Karpas-422 (cell line): ENCODE measurements at regions not wholly inside any gene's neighbourhood (a gene's known extent, or its start where the extent isn't known, plus 50 kb on each side); places are given as distances from the start of the nearest gene placed in this dataset.

ENCODE experiments used
- DNase-seq: peaks from one replicate; pipeline ENCODE4 v3.0.0-alpha.2; 2015
- H2AFZ ChIP-seq: fragments of 200-600 bp; sonication (generic); 2 replicates; pipeline ENCODE4 v1.6.1; 2014; ENCODE audit warnings: antibody characterized with exemption, low read length, mixed read lengths
- H3K27ac ChIP-seq: fragments of 200-600 bp; sonication (generic); 2 replicates; pipeline ENCODE4 v1.5.1; 2014; ENCODE audit warnings: mild to moderate bottlenecking, low read length, moderate library complexity
- H3K27me3 ChIP-seq: fragments of 200-600 bp; sonication (generic); 2 replicates; pipeline ENCODE4 v1.6.1; 2014; ENCODE audit warnings: low read length, mixed read lengths
- H3K36me3 ChIP-seq: fragments of 200-600 bp; sonication (generic); 2 replicates; pipeline ENCODE4 v1.6.1; 2014; ENCODE audit warnings: low read length, mixed read lengths; ENCODE audit not compliant: insufficient read depth
- H3K4me1 ChIP-seq: fragments of 200-600 bp; sonication (generic); 2 replicates; pipeline ENCODE4 v1.6.1; 2014; ENCODE audit warnings: mild to moderate bottlenecking, low read length, mixed read lengths
- H3K4me2 ChIP-seq: fragments of 200-600 bp; sonication (generic); 2 replicates; pipeline ENCODE4 v1.6.1; 2014; ENCODE audit warnings: low read length, low read depth, mild to moderate bottlenecking; ENCODE audit not compliant: poor library complexity, severe bottlenecking
- H3K4me3 ChIP-seq: fragments of 200-600 bp; sonication (generic); 2 replicates; pipeline ENCODE4 v1.5.1; 2014; ENCODE audit warnings: mild to moderate bottlenecking, antibody characterized with exemption, low read length, mixed read lengths
- H3K79me2 ChIP-seq: fragments of 200-600 bp; sonication (generic); 2 replicates; pipeline ENCODE4 v1.6.1; 2014; ENCODE audit warnings: mild to moderate bottlenecking, low read length, mixed read lengths
- H3K9ac ChIP-seq: fragments of 200-600 bp; sonication (generic); 2 replicates; pipeline ENCODE4 v1.6.0; 2014; ENCODE audit warnings: low read length
- H3K9me2 ChIP-seq: fragments of 200-600 bp; sonication (generic), shearing (Covaris generic); replicated peaks from 2 replicates; pipeline ENCODE4 v1.6.0; 2014; ENCODE audit warnings: mild to moderate bottlenecking, low read length, moderate library complexity; ENCODE audit not compliant: insufficient read depth
- H3K9me3 ChIP-seq: fragments of 300-700, 200-600 bp; sonication (generic); 2 replicates; pipeline ENCODE4 v1.6.1; 2014; ENCODE audit warnings: low read length, mixed read lengths
- H4K20me1 ChIP-seq: fragments of 200-600 bp; sonication (generic); 2 replicates; pipeline ENCODE4 v1.6.1; 2014; ENCODE audit warnings: mild to moderate bottlenecking, antibody characterized with exemption, low read length, low read depth; ENCODE audit not compliant: insufficient read depth

DNA sequence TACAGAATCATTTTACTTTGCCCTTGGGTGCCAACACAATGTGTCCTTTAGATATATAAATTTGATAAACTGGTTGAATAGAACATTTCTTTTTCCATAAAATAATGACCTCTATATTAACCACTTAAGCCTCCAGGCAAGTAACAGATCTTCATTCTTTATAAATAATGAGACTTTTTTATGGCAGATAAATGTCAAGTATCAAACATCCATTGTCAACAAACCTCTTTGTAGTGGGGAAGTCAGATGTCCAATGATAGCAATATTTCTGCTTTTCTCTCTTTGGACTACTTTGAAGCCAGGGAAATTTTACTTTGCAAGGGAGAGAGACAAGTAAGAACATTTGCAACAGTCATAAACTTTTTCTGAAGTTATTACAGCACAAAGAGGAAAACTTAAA lies 841.2 kb downstream of the CDH8 start:
- H3K27me3 ChIP-seq, result no peaks in the 10 kb centered on the region
- no peak for DNase-seq
- no peaks in the 10 kb centered on the region for H3K79me2 ChIP-seq
- H3K4me3 ChIP-seq, result no peak overlapping the region
- H3K4me2 ChIP-seq, result no peak overlapping the region
- no peaks in the 10 kb centered on the region for H4K20me1 ChIP-seq
- no peaks in the 10 kb centered on the region for H3K9me2 ChIP-seq
- no peak overlapping the region for H3K9ac ChIP-seq
- no peaks in the 10 kb centered on the region for H3K36me3 ChIP-seq
- no peak overlapping the region for H3K27ac ChIP-seq
- H3K9me3 ChIP-seq, result peaks cover 21% of the 10 kb centered on the region
- no peaks in the 10 kb centered on the region for H3K4me1 ChIP-seq
- H2AFZ ChIP-seq, result no peak overlapping the region

GRCh38 chr16:61194573-61194972 lies 841.7 kb downstream of the CDH8 start:
- Histone ChIP-seq H3K4me1 (no peaks in the 10 kb centered on the region), H3K36me3 (no peaks in the 10 kb centered on the region), H3K4me2 (no peak overlapping the region), H4K20me1 (no peaks in the 10 kb centered on the region), H2AFZ (no peak overlapping the region), H3K9ac (no peak overlapping the region), H3K27ac (no peak overlapping the region), H3K27me3 (no peaks in the 10 kb centered on the region), H3K9me2 (no peaks in the 10 kb centered on the region), H3K79me2 (no peaks in the 10 kb centered on the region), H3K9me3 (peaks cover 21% of the 10 kb centered on the region), H3K4me3 (no peak overlapping the region)
- no peak for DNase-seq

- Histone ChIP-seq H3K4me1 (no peaks in the 10 kb centered on the region), H3K79me2 (no peaks in the 10 kb centered on the region), H3K27me3 (no peaks in the 10 kb centered on the region), H3K9me3 (peaks cover 28% of the 10 kb centered on the region), H3K9me2 (no peaks in the 10 kb centered on the region), H3K27ac (no peak overlapping the region), H3K4me3 (no peak overlapping the region), H3K36me3 (no peaks in the 10 kb centered on the region), H4K20me1 (no peaks in the 10 kb centered on the region), H2AFZ (no peak overlapping the region), H3K9ac (no peak overlapping the region), H3K4me2 (no peak overlapping the region)
- DNase-seq, result no peak
These were observed 853.8 kb downstream of the CDH8 start for GRCh38 chr16:61182391-61182790.

DNA sequence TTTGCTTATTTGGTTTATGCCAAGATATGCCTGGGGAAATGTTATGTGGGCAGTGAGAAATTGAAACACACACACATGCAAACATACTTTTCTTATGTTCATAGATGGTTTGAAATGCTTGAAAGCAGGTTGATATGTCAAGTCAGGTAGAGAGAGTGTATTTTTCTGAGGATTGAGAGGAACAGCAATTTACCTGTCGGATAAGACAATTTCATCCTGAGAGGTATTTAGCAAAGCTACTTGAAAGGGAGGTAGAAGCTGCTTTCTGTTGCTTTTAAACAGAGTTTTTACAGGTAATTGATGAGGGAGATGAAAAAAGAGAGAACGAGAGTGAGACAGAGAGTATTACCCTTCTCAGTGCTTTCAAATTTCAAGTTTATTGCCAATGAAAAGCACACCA lies 854.3 kb downstream of the CDH8 start:
- H3K9me3 ChIP-seq, result peaks cover 28% of the 10 kb centered on the region
- no peak overlapping the region for H3K27ac ChIP-seq
- H3K79me2 ChIP-seq, result no peaks in the 10 kb centered on the region
- no peaks in the 10 kb centered on the region for H3K36me3 ChIP-seq
- no peaks in the 10 kb centered on the region for H4K20me1 ChIP-seq
- H2AFZ ChIP-seq, result no peak overlapping the region
- no peak overlapping the region for H3K9ac ChIP-seq
- H3K4me1 ChIP-seq, result no peaks in the 10 kb centered on the region
- no peak for DNase-seq
- H3K4me2 ChIP-seq, result no peak overlapping the region
- no peaks in the 10 kb centered on the region for H3K27me3 ChIP-seq
- H3K4me3 ChIP-seq, result no peak overlapping the region
- no peaks in the 10 kb centered on the region for H3K9me2 ChIP-seq

DNA sequence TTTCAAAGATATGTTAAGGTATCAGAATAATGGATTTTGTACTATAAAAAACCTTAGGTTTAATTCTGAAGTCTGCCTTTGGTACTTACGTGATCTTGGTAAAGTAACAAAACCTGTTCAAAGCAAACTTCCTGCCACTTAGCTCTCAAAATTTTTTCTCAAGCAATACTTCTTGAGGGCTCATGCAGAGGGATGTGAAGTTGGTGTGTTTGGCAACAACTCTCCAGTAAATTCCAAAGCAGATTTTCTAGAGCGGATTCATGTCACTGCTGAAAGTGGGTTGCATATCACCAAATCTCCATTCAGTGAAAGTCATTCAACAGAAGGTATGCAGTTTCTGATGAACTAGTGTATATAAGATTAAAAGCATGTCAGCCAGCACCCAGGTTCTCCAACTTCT lies 856.7 kb downstream of the CDH8 start:
- Histone ChIP-seq H3K4me3 (no peak overlapping the region), H3K79me2 (no peaks in the 10 kb centered on the region), H3K9me2 (no peaks in the 10 kb centered on the region), H2AFZ (no peak overlapping the region), H3K27me3 (no peaks in the 10 kb centered on the region), H3K4me1 (no peaks in the 10 kb centered on the region), H3K9me3 (peaks cover 26% of the 10 kb centered on the region), H3K4me2 (no peak overlapping the region), H3K9ac (no peak overlapping the region), H3K27ac (no peak overlapping the region), H4K20me1 (no peaks in the 10 kb centered on the region), H3K36me3 (no peaks in the 10 kb centered on the region)
- no peak for DNase-seq

DNA sequence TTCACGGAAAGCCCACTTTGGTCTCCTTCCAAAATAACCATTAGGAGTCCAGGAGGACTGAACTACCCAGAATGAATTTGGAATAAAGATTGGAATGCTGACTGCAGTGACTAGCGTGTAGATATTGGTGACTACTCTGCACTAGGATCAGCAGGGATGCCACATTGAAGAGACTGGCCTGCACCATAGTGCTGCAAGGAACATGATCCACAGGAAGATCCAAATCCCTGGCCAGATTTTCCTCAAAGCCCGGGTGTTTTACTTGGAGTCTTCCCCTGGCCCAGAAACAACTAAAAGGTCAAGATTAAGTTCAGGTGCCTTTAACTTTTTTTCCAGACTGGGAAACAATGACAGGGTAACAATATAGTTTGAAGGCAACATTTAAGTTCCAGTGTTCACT lies 870.4 kb downstream of the CDH8 start:
- Histone ChIP-seq H3K36me3 (no peaks in the 10 kb centered on the region), H3K9me2 (no peaks in the 10 kb centered on the region), H3K4me3 (no peak overlapping the region), H4K20me1 (no peaks in the 10 kb centered on the region), H2AFZ (no peak overlapping the region), H3K4me1 (no peaks in the 10 kb centered on the region), H3K79me2 (no peaks in the 10 kb centered on the region), H3K4me2 (no peak overlapping the region), H3K9ac (no peak overlapping the region), H3K27ac (no peak overlapping the region), H3K27me3 (no peaks in the 10 kb centered on the region), H3K9me3 (peaks cover 12% of the 10 kb centered on the region; the same call in 1 of the 2 replicates)
- DNase-seq, result no peak

DNA sequence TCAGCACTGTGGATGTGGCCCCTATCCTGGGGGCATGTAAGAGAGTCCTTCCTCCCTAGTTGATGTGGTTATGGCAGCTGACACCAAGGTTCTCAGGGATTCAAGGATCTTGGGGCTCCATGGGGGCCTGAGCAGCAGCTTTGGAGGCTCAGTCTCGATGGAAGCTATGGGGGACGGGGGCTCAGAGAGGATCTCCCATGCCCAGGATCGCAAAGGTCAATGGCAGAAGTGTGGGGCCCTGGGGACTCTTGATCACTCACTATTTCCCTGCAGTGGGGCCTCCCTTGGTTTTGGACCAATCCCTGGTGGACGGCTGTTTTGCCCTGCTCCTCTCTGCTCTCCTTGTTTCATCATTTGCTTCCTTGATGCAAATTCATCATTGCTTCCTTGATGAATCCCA lies 885.9 kb downstream of the CDH8 start:
- H3K27ac ChIP-seq, result no peak overlapping the region
- H3K4me3 ChIP-seq, result no peak overlapping the region
- no peak overlapping the region for H2AFZ ChIP-seq
- H3K9ac ChIP-seq, result no peak overlapping the region
- no peak for DNase-seq
- H3K36me3 ChIP-seq, result no peaks in the 10 kb centered on the region
- H3K79me2 ChIP-seq, result no peaks in the 10 kb centered on the region
- no peaks in the 10 kb centered on the region for H3K27me3 ChIP-seq
- no peaks in the 10 kb centered on the region for H3K9me2 ChIP-seq
- no peaks in the 10 kb centered on the region for H4K20me1 ChIP-seq
- H3K4me1 ChIP-seq, result no peaks in the 10 kb centered on the region
- H3K4me2 ChIP-seq, result no peak overlapping the region
- peaks cover 6% of the 10 kb centered on the region; the same call in 1 of the 2 replicates for H3K9me3 ChIP-seq

DNA sequence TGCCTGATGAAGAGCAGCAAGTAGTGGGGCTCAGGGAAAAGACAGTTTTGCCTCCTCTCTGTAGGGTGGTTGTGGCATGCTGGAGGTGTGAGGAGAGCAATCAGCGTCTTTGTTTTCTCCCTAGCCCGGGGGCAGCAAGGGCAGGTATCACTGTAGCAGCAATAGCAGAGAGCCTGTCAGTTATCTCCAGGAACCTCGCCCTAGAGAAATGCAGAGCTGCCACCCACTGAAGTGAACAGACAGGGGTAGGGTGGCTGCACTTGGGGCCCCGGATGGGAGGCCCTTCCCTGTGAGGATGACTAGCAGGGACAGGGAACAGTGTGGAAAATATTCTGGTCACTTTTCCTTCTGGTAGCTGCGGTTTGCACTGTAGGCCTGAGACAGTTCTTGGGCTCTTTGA lies 886.5 kb downstream of the CDH8 start:
- H3K4me2 ChIP-seq, result no peak overlapping the region
- H3K4me1 ChIP-seq, result no peaks in the 10 kb centered on the region
- H3K27ac ChIP-seq, result no peak overlapping the region
- H3K27me3 ChIP-seq, result no peaks in the 10 kb centered on the region
- H3K9me2 ChIP-seq, result no peaks in the 10 kb centered on the region
- H3K36me3 ChIP-seq, result no peaks in the 10 kb centered on the region
- no peaks in the 10 kb centered on the region for H4K20me1 ChIP-seq
- no peak overlapping the region for H2AFZ ChIP-seq
- H3K9ac ChIP-seq, result no peak overlapping the region
- no peak for DNase-seq
- H3K9me3 ChIP-seq, result peaks cover 6% of the 10 kb centered on the region; the same call in 1 of the 2 replicates
- no peaks in the 10 kb centered on the region for H3K79me2 ChIP-seq
- H3K4me3 ChIP-seq, result no peak overlapping the region

- Histone ChIP-seq H3K9me2 (no peaks in the 10 kb centered on the region), H3K79me2 (no peaks in the 10 kb centered on the region), H3K9ac (no peak overlapping the region), H3K36me3 (no peaks in the 10 kb centered on the region), H3K27ac (no peak overlapping the region), H3K9me3 (peaks cover 9% of the 10 kb centered on the region), H3K4me3 (no peak overlapping the region), H3K27me3 (no peaks in the 10 kb centered on the region), H3K4me2 (no peak overlapping the region), H2AFZ (no peak overlapping the region), H3K4me1 (no peaks in the 10 kb centered on the region), H4K20me1 (no peaks in the 10 kb centered on the region)
- DNase-seq, result peak; percentile 59
These were observed 887.3 kb downstream of the CDH8 start for GRCh38 chr16:61148930-61149329.
